Esophagus muscularis mucosa (tissue), 4 donors: ENCODE measurements at regions not wholly inside any gene's neighbourhood (a gene's known extent, or its start where the extent isn't known, plus 50 kb on each side); places are given as distances from the start of the nearest gene placed in this dataset.

ENCODE experiments used
- CTCF ChIP-seq, 3 experiments: fragments of 200-600 bp in 2 of 3; fragments of 450-650 bp in 1 of 3; sonication (generic) in 2 of 3; IDR thresholded peaks; one replicate each; pipeline ENCODE4 v1.5.1; 2017 to 2019; ENCODE audit warnings: antibody characterized with exemption in 3 of 3, mild to moderate bottlenecking in 2 of 3, moderate library complexity in 1 of 3
- EP300 ChIP-seq: sonication (generic); formaldehyde crosslinking; IDR thresholded peaks from one replicate; pipeline ENCODE4 v1.6.1; 2017; ENCODE audit warnings: antibody characterized with exemption
- POLR2A ChIP-seq: fragments of 450-650 bp; IDR thresholded peaks from one replicate; pipeline ENCODE4 v1.6.1; 2017; ENCODE audit warnings: antibody characterized with exemption, moderate library complexity, mild to moderate bottlenecking, low read depth
- POLR2AphosphoS5 ChIP-seq, 2 donors: sonication (generic); formaldehyde crosslinking; IDR thresholded peaks; one replicate each; pipeline ENCODE4 v1.6.1; 2017; ENCODE audit warnings: antibody characterized with exemption in 2 of 2

- TF ChIP-seq CTCF (IDR thresholded peaks at IDR 0.05), result no peak
- TF ChIP-seq POLR2AphosphoS5 (IDR thresholded peaks at IDR 0.05), result no peak
- TF ChIP-seq POLR2A, result no peak
- no peak for TF ChIP-seq EP300
Measured at GRCh38 chr10:118508355-118508754, 87.1 kb downstream of the PRLHR start.
